Activated naive CD8-positive, alpha-beta T cell (primary cell): ENCODE measurements at regions not wholly inside any gene's neighbourhood (a gene's known extent, or its start where the extent isn't known, plus 50 kb on each side); places are given as distances from the start of the nearest gene placed in this dataset.
"Not testable (repeated sequence)": the region's sequence is repeated elsewhere in the genome, so short reads cannot be mapped to it uniquely, and the experiment has no call there.

Experiments
- H3K27ac Mint-ChIP-seq: one replicate; pipeline ENCODE4 v1.8.0; 2021; ENCODE audit warnings: mixed read lengths
- H3K27me3 Mint-ChIP-seq: one replicate; pipeline ENCODE4 v1.8.0; 2021; ENCODE audit warnings: mixed read lengths
- H3K36me3 Mint-ChIP-seq: one replicate; pipeline ENCODE4 v1.8.0; 2021; ENCODE audit warnings: mixed read lengths
- H3K4me1 Mint-ChIP-seq: one replicate; pipeline ENCODE4 v1.8.0; 2021; ENCODE audit warnings: low read depth, mixed read lengths
- H3K4me3 Mint-ChIP-seq: one replicate; pipeline ENCODE4 v1.8.0; 2021; ENCODE audit warnings: mild to moderate bottlenecking, mixed read lengths
- H3K9me3 Mint-ChIP-seq: one replicate; pipeline ENCODE4 v1.8.0; 2021; ENCODE audit warnings: low read depth, mixed read lengths

DNA sequence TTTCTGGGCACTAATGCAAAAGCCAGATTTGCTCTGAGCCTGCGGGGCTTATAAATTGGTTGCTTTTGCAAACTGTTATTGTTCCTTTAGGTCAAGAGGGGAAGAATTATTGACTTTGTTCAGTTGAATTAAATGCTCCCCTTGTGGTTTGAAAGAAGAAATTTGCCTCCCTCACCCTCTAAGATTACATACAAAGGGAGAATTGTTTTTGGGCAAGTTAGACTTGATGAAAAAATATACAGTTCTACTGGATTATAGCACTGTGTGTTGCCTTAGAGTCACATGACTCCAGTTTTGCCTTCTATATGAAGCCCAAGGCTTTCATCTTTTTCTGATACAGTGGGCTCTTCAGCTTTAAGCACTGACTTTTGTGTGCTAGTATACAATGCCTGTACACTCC, 1265.8 kb upstream of the LRRTM3 start:
- Mint-ChIP-seq H3K36me3 (no peaks in the 10 kb centered on the region), H3K4me1 (no peaks in the 10 kb centered on the region), H3K27ac (no peak overlapping the region), H3K27me3 (no peaks in the 10 kb centered on the region), H3K9me3 (peaks cover 6% of the 10 kb centered on the region), H3K4me3 (no peak overlapping the region)

DNA sequence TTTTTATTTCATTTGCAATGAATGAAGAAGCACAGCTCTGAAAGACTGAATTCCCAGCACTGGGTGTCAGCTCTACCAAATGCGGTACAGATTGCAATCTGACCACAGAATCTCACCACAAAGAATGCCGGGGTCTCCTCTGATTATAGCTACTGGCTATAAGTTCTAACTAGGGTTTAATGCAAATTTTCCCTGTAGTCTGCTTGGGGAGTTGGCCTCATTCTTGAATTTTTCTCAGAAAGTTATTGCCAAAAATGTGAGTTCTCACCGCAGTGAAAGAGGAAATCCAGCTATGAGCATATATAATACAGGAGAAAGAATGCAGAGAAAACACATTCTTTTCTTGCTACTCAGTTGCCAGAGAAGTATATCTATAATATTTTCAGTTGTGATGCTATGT, 1255.7 kb upstream of the LRRTM3 start:
- H3K4me1 Mint-ChIP-seq, result no peaks in the 10 kb centered on the region
- H3K4me3 Mint-ChIP-seq, result no peak overlapping the region
- no peak overlapping the region for H3K27ac Mint-ChIP-seq
- H3K27me3 Mint-ChIP-seq, result no peaks in the 10 kb centered on the region
- no peaks in the 10 kb centered on the region for H3K36me3 Mint-ChIP-seq
- H3K9me3 Mint-ChIP-seq, result no peaks in the 10 kb centered on the region

DNA sequence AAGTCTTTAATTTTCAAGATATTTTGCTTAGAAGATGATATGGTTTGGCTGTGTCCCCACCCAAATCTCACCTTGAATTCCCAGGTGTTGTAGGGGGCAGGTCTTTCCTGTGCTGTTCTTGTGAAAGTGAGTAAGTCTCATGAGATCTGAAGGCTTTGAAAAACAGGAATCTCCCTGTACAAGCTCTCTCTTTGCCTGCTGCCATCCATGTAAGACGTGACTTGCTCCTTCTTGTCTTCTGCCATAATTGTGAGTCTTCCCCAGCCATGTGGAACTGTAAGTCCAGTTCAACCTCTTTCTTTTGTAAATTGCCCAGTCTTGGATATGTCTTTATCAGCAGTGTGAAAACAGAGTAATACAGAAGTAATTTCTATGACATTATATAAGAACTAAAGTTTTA, 1255.2 kb upstream of the LRRTM3 start:
- H3K27me3 Mint-ChIP-seq, H3K4me1 Mint-ChIP-seq, H3K9me3 Mint-ChIP-seq, H3K27ac Mint-ChIP-seq, H3K4me3 Mint-ChIP-seq, H3K36me3 Mint-ChIP-seq: not testable (repeated sequence)

DNA sequence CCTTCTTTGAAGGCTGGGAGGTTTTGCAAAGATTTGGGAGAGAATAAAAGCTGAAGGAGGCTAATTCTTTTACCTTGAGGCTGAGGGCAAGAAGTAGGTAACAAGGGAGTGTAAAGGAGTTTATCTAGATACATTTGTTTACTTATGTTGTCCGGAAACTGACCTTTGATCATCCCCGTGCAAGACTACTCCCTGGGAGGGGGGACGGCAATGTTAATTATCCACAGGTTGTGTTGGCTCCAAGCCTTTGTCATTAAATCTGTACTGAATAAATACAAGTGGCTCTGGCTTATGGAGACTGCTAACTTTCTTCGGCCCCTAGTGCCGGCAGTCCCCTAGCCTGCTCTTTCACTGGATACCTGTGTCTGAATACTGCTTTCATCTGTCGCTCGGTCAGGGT, 1250.6 kb upstream of the LRRTM3 start:
- H3K36me3 Mint-ChIP-seq, result no peaks in the 10 kb centered on the region
- H3K9me3 Mint-ChIP-seq, result no peaks in the 10 kb centered on the region
- H3K27ac Mint-ChIP-seq, result no peak overlapping the region
- no peak overlapping the region for H3K4me3 Mint-ChIP-seq
- H3K4me1 Mint-ChIP-seq, result no peaks in the 10 kb centered on the region
- H3K27me3 Mint-ChIP-seq, result no peaks in the 10 kb centered on the region

DNA sequence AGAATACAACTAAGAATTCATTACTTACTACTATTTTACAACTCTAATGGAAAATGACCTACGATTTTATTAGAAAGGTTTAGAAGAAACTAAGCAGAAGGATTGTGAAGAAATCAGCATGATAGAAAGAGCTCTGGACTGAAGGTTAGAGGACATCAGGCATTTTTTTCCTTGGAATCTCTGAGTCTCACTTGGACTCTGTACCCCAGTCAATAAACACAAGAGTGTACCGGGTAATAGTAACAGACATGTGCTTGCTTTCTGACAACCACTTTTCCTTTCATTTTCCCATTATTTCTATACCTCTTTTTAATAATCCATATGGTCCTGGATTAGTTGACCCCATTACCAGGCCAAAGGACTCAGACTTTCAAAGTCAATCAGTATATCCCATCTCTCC, 1240.9 kb upstream of the LRRTM3 start:
- Mint-ChIP-seq H3K36me3 (no peaks in the 10 kb centered on the region), H3K9me3 (no peaks in the 10 kb centered on the region), H3K4me3 (no peak overlapping the region), H3K27me3 (no peaks in the 10 kb centered on the region), H3K27ac (no peak overlapping the region), H3K4me1 (no peaks in the 10 kb centered on the region)

DNA sequence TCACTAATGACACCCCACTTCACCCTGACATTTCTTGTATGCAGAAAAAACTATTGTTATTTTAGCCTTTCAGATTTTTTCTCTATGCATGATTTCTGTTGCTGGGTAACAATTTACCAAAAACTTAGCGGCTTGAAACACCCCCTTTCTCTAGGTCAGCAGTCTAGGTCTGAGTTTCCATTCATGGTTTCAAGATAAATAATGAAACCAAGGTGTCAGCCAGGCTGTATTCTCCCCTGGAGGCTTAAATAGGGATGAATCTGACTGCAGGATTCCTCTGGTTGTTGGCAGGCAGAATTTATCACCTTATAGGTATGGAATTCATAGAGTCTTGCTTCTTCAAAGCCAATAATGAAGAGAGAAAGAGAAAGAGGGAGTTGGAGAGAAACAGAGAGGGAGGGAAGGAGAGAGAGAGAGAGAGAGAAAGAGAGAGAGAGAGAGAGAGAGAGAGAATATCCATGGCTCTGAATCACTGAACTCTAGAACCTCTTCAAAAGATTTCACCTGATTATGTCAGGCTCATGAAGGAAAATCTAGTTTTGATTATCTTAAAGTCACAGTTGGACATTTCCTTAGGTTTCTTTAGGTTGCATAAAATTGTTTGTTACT, 1224.6 kb upstream of the LRRTM3 start:
- H3K4me1 Mint-ChIP-seq, result no peaks in the 10 kb centered on the region
- H3K27me3 Mint-ChIP-seq, result no peaks in the 10 kb centered on the region
- no peak overlapping the region for H3K4me3 Mint-ChIP-seq
- no peak overlapping the region for H3K27ac Mint-ChIP-seq
- peaks cover 8% of the 10 kb centered on the region for H3K9me3 Mint-ChIP-seq
- no peaks in the 10 kb centered on the region for H3K36me3 Mint-ChIP-seq

DNA sequence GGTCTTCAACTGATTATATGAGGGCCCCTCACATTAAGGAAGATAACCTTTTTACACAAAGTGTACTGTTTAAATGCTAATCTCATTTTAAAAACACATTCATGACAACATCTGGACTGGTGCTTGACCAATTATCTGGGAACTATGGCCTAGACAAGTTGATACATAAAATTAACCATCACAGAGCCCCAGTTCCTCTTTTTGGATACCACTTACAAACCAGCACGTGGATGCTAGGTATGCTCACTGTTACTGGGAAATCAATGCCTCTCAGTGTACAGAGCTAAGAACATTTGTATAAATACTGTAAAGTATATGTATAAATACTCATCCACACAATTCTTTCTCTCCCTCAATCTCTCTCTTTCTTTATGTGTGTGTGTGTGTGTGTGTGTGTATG, 1217.8 kb upstream of the LRRTM3 start:
- Mint-ChIP-seq H3K4me3 (no peak overlapping the region), H3K4me1 (no peaks in the 10 kb centered on the region), H3K36me3 (no peaks in the 10 kb centered on the region), H3K27me3 (no peaks in the 10 kb centered on the region), H3K27ac (no peak overlapping the region), H3K9me3 (peaks cover 7% of the 10 kb centered on the region)

DNA sequence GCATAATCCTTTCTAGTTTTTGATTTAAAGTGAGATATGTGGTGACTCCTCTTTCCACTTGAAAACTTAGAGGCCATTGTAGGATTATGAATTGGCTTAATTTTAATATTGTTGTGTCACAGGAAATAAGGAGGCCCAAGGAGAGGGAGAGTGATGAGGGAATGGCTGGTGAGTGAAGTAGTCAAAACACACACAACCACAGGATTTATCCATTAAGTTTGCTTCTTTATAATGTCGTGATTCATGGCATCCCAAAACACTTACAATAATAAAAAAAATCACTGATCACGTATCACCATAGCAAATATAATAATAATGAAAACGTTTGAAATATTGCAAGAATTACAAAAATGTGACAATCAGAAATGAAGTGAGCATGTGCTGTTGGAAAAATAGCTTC, 1215.5 kb upstream of the LRRTM3 start:
- no peaks in the 10 kb centered on the region for H3K4me1 Mint-ChIP-seq
- H3K27me3 Mint-ChIP-seq, result no peaks in the 10 kb centered on the region
- no peak overlapping the region for H3K27ac Mint-ChIP-seq
- H3K9me3 Mint-ChIP-seq, result peaks cover 11% of the 10 kb centered on the region
- H3K4me3 Mint-ChIP-seq, result no peak overlapping the region
- no peaks in the 10 kb centered on the region for H3K36me3 Mint-ChIP-seq

DNA sequence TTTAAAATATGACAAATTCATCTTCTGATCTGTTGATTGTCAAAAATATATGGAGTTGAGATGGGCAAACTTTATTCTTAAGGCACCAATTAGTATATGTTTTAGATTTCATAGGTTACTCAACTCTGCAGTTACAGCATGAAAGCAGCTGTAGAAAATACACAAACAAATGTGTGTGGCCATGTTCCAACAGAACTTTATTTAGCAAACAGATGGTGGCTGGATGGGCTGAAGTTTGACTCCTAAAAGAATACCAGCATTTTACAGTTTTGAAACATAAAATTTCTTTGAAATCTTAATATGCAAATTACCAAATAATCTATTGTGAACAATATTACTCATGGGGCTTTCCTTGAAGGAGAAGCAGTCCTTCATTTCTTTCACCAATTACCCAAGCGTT, 1206.0 kb upstream of the LRRTM3 start:
- H3K27me3 Mint-ChIP-seq, result no peaks in the 10 kb centered on the region
- H3K36me3 Mint-ChIP-seq, result no peaks in the 10 kb centered on the region
- H3K27ac Mint-ChIP-seq, result no peak overlapping the region
- peaks cover 17% of the 10 kb centered on the region for H3K9me3 Mint-ChIP-seq
- H3K4me1 Mint-ChIP-seq, result no peaks in the 10 kb centered on the region
- H3K4me3 Mint-ChIP-seq, result no peak overlapping the region

DNA sequence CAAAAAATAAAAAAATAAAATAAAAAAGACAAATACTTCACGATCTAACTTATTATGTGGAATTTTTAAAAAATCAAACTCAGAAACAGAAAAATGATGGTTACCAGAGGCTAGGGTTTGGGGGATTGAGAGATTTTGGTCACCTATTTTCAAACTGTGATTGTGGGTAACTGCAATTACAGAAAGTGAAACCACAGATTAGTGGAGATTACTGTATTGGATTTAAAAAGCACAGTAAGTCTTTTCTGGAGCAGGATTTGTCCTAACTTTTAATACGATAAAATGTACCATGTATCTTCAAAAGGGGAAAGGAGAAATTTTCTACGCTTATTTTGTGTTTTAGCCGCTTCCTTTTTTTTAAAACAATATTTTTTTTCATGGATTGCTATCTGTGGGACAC, 1204.9 kb upstream of the LRRTM3 start:
- no peaks in the 10 kb centered on the region for H3K4me1 Mint-ChIP-seq
- H3K27ac Mint-ChIP-seq, result no peak overlapping the region
- peaks cover 14% of the 10 kb centered on the region for H3K9me3 Mint-ChIP-seq
- H3K27me3 Mint-ChIP-seq, result no peaks in the 10 kb centered on the region
- no peak overlapping the region for H3K4me3 Mint-ChIP-seq
- no peaks in the 10 kb centered on the region for H3K36me3 Mint-ChIP-seq

DNA sequence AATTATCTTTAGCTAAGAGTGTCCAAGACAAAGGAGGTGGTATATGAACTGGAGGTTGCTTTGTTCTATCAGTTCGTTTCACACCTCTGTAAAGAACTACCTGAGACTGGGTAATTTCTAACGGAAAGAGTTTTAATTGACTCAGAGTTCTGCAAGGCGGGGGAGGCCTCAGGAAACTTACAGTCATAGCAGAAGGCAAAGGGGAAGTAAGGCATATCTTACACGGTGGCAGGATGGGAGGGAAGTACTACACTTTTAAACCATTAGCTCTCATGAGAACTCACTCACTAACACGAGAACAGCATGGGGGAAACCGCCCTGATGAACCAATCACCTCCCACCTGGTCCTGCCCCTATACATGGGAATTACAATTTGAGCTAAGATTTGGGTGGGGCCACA, 1202.3 kb upstream of the LRRTM3 start:
- Mint-ChIP-seq H3K36me3 (no peaks in the 10 kb centered on the region), H3K4me1 (no peaks in the 10 kb centered on the region), H3K27ac (no peak overlapping the region), H3K4me3 (no peak overlapping the region), H3K9me3 (peaks cover 7% of the 10 kb centered on the region), H3K27me3 (no peaks in the 10 kb centered on the region)

DNA sequence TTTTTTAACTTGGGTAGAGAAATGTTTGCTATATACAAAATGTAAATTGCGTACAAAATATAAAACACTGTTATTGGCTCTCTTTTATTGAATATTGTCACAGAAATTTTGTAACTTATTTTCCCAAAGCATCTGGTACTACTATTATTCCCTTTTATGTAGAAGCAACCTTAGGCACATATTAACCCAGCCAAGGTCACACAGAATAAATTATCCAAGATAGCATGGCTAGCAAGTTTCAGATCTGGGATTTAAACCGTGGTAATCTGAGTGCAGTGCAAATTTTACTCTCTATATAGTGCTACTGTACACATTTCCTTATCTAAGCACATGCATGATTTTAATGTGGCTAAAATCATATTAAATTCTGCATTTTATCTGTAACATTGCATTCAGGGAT, 1190.5 kb upstream of the LRRTM3 start:
- Mint-ChIP-seq H3K4me3 (no peak overlapping the region), H3K4me1 (no peaks in the 10 kb centered on the region), H3K27ac (no peak overlapping the region), H3K9me3 (peaks cover 4% of the 10 kb centered on the region), H3K36me3 (no peaks in the 10 kb centered on the region), H3K27me3 (no peaks in the 10 kb centered on the region)

DNA sequence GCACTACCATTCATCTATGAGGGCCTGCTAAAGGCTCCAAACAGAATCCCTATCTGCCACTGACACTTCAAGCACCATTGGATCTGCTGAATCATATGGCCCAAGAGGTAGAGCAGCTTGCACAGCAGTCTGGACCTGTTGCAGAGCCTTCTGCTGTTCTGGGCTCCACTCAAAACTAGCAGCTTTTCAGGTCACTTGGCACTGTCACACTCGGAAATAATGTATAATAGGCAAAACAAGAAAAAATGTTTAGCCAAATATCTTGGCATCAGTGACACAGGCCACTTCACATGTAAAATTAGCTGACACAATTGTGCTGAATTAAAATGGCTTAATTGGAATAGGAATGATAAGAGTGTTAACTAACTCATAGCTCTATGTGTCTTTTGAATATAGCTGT, 1182.9 kb upstream of the LRRTM3 start:
- H3K4me1 Mint-ChIP-seq, result no peaks in the 10 kb centered on the region
- no peak overlapping the region for H3K4me3 Mint-ChIP-seq
- no peaks in the 10 kb centered on the region for H3K36me3 Mint-ChIP-seq
- H3K27me3 Mint-ChIP-seq, result no peaks in the 10 kb centered on the region
- H3K9me3 Mint-ChIP-seq, result peaks cover 6% of the 10 kb centered on the region
- H3K27ac Mint-ChIP-seq, result no peak overlapping the region

DNA sequence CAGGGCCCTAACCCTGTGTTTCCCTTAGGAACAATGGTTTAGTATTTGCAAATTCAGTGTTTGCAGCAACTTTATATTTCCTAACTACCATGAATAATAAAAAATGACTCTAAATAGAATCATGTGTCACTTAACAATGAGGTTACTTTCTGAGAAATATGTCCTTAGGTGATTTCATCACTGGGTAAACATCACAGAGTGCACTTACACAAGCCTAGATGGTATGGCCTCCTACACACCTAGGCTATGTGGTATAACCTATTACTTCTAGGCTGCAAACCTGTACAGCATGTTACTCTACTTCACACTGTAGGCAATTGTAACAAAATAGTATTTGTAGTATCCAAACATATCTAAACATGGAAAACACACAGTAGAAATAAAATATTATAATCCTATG, 1174.6 kb upstream of the LRRTM3 start:
- H3K36me3 Mint-ChIP-seq, result no peaks in the 10 kb centered on the region
- no peaks in the 10 kb centered on the region for H3K27me3 Mint-ChIP-seq
- H3K4me3 Mint-ChIP-seq, result no peak overlapping the region
- H3K27ac Mint-ChIP-seq, result no peak overlapping the region
- no peaks in the 10 kb centered on the region for H3K9me3 Mint-ChIP-seq
- H3K4me1 Mint-ChIP-seq, result no peaks in the 10 kb centered on the region

DNA sequence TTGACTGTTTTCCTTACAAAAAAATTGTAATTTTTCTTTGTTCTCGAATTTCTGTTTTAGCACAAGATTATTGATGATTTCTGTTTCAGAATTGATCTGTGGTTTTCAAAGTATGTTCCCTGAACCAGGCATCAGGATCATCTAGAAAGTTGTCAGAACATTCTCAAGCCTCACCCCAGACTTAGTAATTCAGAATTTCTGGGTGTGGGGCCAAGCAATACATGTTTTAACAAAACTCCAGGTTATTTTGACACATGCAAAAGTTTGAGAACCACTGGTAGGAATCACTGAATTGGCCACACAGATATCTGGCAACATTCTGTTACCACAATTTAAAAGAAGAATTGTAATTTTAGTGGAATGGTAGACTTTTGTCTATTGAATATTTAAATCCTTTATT, 1173.9 kb upstream of the LRRTM3 start:
- no peaks in the 10 kb centered on the region for H3K9me3 Mint-ChIP-seq
- no peak overlapping the region for H3K27ac Mint-ChIP-seq
- H3K4me1 Mint-ChIP-seq, result no peaks in the 10 kb centered on the region
- no peaks in the 10 kb centered on the region for H3K27me3 Mint-ChIP-seq
- no peaks in the 10 kb centered on the region for H3K36me3 Mint-ChIP-seq
- H3K4me3 Mint-ChIP-seq, result no peak overlapping the region

DNA sequence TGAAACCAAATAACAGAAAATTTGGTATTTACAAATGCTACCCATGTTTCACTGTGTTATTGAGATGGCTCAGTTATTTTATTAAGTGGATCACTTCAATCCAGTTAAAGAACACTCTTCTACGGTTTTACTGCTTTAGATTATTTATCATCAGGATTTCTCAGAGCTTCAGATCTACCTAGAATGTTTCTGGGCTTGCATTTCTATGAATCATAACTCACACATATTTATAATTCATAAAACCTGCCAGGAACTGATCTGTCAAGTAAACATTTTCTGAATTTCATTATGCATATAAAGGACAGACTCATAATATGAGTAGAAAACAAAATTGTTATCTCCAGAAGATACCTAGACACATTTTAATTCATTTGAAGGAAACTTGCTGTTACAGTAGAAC, 1172.3 kb upstream of the LRRTM3 start:
- H3K9me3 Mint-ChIP-seq, result no peaks in the 10 kb centered on the region
- H3K27ac Mint-ChIP-seq, result no peak overlapping the region
- no peak overlapping the region for H3K4me3 Mint-ChIP-seq
- no peaks in the 10 kb centered on the region for H3K4me1 Mint-ChIP-seq
- no peaks in the 10 kb centered on the region for H3K36me3 Mint-ChIP-seq
- no peaks in the 10 kb centered on the region for H3K27me3 Mint-ChIP-seq

DNA sequence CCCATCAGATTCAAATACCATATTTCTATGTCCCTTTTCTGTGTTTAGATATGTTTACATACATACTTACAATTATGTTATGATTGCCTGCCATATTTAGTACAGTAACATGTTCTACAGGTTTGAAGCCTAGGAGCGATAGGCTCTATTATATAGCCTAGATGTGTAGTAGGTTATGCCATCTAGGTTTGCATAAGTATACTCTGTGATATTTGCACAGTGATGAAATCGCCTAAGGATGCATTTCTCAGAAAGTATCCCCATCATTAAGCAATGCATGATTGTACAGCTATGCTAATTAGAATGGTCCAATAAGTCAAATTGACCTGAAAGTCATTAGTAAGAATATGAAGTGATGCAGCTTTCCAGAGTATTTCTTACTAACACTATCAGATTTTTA, 1171.7 kb upstream of the LRRTM3 start:
- Mint-ChIP-seq H3K4me1 (no peaks in the 10 kb centered on the region), H3K9me3 (no peaks in the 10 kb centered on the region), H3K36me3 (no peaks in the 10 kb centered on the region), H3K27me3 (no peaks in the 10 kb centered on the region), H3K27ac (no peak overlapping the region), H3K4me3 (no peak overlapping the region)
